ENCODE measurements at regions not wholly inside any gene's neighbourhood (a gene's known extent, or its start where the extent isn't known, plus 50 kb on each side); places are given as distances from the start of the nearest gene placed in this dataset.

- Histone ChIP-seq H3K27me3 (ENCODE audit: insufficient read depth, low read depth) (no peaks in the 10 kb centered on the region), H3K27ac (no peak overlapping the region), H3F3A (ENCODE audit: insufficient read depth, low read depth) (no peaks in the 10 kb centered on the region), H3K4me3 (no peak overlapping the region), H4K20me1 (ENCODE audit: insufficient read depth) (no peaks in the 10 kb centered on the region), H3K79me2 (ENCODE audit: low read depth) (no peaks in the 10 kb centered on the region), H3K9me3 (ENCODE audit: insufficient read depth, low read depth) (no peaks in the 10 kb centered on the region), H3K9me2 (ENCODE audit: insufficient read depth) (no peaks in the 10 kb centered on the region), H3K4me2 (no peak overlapping the region), H2AFZ (no peak overlapping the region), H3K36me3 (ENCODE audit: low read depth) (no peaks in the 10 kb centered on the region), H3K4me1 (replicated peaks; ENCODE audit: insufficient read depth) (no peaks in the 10 kb centered on the region)
- ChIA-PET POLR2A (ENCODE audit: unreplicated experiment) (interaction anchor here (0.6 kb wide), 1 partner anchor 807 kb away, joined by 8 read pairs; no protein-coding TSS in a partner anchor), CTCF (no interaction called here)
- TF ChIP-seq, protein P1, sequence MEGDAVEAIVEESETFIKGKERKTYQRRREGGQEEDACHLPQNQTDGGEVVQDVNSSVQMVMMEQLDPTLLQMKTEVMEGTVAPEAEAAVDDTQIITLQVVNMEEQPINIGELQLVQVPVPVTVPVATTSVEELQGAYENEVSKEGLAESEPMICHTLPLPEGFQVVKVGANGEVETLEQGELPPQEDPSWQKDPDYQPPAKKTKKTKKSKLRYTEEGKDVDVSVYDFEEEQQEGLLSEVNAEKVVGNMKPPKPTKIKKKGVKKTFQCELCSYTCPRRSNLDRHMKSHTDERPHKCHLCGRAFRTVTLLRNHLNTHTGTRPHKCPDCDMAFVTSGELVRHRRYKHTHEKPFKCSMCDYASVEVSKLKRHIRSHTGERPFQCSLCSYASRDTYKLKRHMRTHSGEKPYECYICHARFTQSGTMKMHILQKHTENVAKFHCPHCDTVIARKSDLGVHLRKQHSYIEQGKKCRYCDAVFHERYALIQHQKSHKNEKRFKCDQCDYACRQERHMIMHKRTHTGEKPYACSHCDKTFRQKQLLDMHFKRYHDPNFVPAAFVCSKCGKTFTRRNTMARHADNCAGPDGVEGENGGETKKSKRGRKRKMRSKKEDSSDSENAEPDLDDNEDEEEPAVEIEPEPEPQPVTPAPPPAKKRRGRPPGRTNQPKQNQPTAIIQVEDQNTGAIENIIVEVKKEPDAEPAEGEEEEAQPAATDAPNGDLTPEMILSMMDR (conservative IDR thresholded peaks at IDR 0.05) = no peak
- no peak for TF ChIP-seq EZH2 (IDR thresholded peaks at IDR 0.05; ENCODE audit: low read depth)
- BruUV-seq (replicated peaks) = no TSS peak
- no peak for DNase-seq
- intact Hi-C loops (cut with micrococcal nuclease; ENCODE audit: unreplicated experiment) = no loop called here
Measured at GRCh38 chr7:79810916-79811315, 323.7 kb upstream of the GNAI1 start.

DNA sequence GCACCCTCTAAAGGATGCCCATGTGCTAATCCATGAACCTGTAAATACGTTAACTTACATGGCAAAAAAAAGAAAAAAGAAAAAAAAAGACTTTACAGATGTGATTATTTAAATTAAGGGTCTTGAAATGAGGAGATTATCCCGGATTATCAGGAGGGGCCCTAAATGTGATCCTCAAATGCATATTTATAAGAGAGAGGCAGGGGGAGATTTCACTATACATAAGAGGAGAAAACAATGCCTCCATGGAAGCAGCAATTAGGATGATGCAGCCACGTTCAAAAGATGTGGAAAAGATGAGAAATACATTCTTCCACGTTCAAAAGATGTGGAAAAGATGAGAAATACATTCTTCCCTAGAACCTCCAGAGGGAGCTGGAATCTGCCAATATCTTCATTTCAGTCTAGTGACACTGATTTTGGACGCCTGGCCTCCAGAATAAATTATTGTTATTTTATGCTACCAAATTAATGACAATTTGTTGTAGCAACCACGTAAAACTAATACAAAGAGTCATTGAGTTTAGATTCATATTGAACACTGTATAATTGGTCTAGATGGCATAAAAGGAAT lies 328.4 kb upstream of the GNAI1 start:
- Histone ChIP-seq H3K9me3 (ENCODE audit: insufficient read depth, low read depth) (no peaks in the 10 kb centered on the region), H3K36me3 (ENCODE audit: low read depth) (no peaks in the 10 kb centered on the region), H3K79me2 (ENCODE audit: low read depth) (no peaks in the 10 kb centered on the region), H3K27ac (no peak overlapping the region), H3K27me3 (ENCODE audit: insufficient read depth, low read depth) (no peaks in the 10 kb centered on the region), H3K9me2 (ENCODE audit: insufficient read depth) (no peaks in the 10 kb centered on the region), H3K4me3 (no peak overlapping the region), H4K20me1 (ENCODE audit: insufficient read depth) (no peaks in the 10 kb centered on the region), H3K4me2 (no peak overlapping the region), H3F3A (ENCODE audit: insufficient read depth, low read depth) (no peaks in the 10 kb centered on the region), H2AFZ (no peak overlapping the region), H3K4me1 (replicated peaks; ENCODE audit: insufficient read depth) (no peaks in the 10 kb centered on the region)
- DNase-seq = no peak
- no peak for TF ChIP-seq EZH2 (IDR thresholded peaks at IDR 0.05; ENCODE audit: low read depth)
- TF ChIP-seq, protein P1 (conservative IDR thresholded peaks at IDR 0.05) = peak; percentile 53
- no TSS peak for BruUV-seq (replicated peaks)
- ChIA-PET CTCF (interaction anchor here (0.7 kb wide), 1 partner anchor 514 kb away, joined by 3 read pairs; no protein-coding TSS in a partner anchor), POLR2A (ENCODE audit: unreplicated experiment) (no interaction called here)
- intact Hi-C loops (cut with micrococcal nuclease; ENCODE audit: unreplicated experiment) = loop anchor here (5.0 kb wide), 1 partner anchor 211 kb away; no protein-coding TSS in a partner anchor

DNA sequence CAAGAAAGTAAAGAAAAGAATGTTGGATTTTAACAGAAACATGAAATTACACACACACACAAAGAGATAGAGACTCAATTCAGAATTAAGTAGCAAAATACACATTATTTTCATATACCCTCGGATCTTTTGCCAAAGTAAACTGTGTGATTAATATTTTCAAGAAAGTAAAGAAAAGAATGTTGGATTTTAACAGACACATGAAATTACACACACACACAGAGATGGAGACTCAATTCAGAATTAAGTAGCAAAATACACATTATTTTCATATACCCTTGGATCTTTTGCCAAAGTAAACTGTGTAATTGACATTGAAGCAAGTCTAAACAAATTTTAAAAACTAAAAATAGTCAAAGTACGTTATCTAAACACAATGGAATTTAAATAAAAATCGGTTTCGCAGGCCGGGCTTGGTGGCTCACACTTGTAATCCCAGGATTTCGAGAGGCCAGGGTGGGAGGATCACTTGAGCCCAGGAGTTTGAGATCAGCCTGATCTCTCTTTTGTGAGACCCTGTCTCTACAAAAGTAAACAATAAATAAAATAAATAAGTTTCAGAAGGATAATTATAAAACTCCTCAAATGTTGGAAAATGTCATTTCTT lies 337.3 kb upstream of the MAGI2 start:
- H2AFZ ChIP-seq = no peak overlapping the region
- POLR2A ChIA-PET (ENCODE audit: unreplicated experiment) = no interaction called here
- TF ChIP-seq, protein P1 (conservative IDR thresholded peaks at IDR 0.05) = no peak
- no peak for TF ChIP-seq EZH2 (IDR thresholded peaks at IDR 0.05; ENCODE audit: low read depth)

More for the DNA sequence above, 337.3 kb upstream of the MAGI2 start:
- Histone ChIP-seq H3K4me1 (replicated peaks; ENCODE audit: insufficient read depth) (no peaks in the 10 kb centered on the region), H4K20me1 (ENCODE audit: insufficient read depth) (no peaks in the 10 kb centered on the region), H3K4me2 (no peak overlapping the region), H3K9me3 (ENCODE audit: insufficient read depth, low read depth) (no peaks in the 10 kb centered on the region), H3K27me3 (ENCODE audit: insufficient read depth, low read depth) (no peaks in the 10 kb centered on the region), H3K9me2 (ENCODE audit: insufficient read depth) (no peaks in the 10 kb centered on the region), H3K36me3 (ENCODE audit: low read depth) (no peaks in the 10 kb centered on the region), H3F3A (ENCODE audit: insufficient read depth, low read depth) (no peaks in the 10 kb centered on the region), H3K4me3 (no peak overlapping the region), H3K27ac (no peak overlapping the region), H3K79me2 (ENCODE audit: low read depth) (no peaks in the 10 kb centered on the region)
- intact Hi-C loops (cut with micrococcal nuclease; ENCODE audit: unreplicated experiment) = no loop called here
- CTCF ChIA-PET = no interaction called here
- DNase-seq = no peak
- no TSS peak for BruUV-seq (replicated peaks)
